ENCODE measurements at regions not wholly inside any gene's neighbourhood (a gene's known extent, or its start where the extent isn't known, plus 50 kb on each side); places are given as distances from the start of the nearest gene placed in this dataset.
"Not testable (repeated sequence)": the region's sequence is repeated elsewhere in the genome, so short reads cannot be mapped to it uniquely, and the experiment has no call there.

DNA sequence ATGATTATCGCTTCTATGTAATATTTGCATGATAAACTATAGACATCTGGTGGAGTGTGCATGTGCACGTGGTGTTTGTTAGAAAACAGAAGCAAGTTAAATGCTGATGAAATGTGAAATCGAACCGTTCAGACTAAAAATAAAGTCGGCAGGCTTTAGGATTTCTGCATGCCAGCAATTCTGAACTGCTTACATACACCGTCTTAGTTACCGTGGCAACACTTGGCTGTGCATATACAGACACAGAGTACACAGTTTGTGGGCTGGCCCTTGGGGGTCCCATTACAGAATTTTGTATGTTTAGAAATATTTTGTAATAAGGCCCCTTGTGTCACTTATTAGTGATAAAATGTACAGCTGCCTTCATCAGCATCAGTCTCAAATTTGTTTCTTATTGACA, 605.5 kb downstream of the RBFOX1 start:
- no peak for DNase-seq

DNA sequence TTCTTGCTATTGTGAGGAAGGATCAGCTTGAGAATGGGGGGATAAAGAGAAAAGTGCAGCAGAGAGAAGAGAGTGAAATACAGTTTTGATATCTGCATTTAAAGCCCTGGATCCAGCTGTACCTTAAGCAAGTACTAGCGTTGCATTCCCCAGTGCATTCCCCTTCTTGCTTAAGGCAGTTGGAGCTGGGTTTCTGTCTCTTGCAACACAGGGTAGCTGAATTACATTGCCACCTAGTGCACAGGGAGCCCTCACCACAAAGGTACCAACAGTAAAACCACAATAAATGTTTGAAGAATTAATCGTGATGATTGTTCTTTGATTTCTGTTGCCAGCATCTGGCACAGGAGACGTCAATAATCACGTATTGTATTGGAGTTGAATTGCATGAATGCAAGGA, 588.7 kb downstream of the RBFOX1 start:
- DNase-seq = no peak

DNA sequence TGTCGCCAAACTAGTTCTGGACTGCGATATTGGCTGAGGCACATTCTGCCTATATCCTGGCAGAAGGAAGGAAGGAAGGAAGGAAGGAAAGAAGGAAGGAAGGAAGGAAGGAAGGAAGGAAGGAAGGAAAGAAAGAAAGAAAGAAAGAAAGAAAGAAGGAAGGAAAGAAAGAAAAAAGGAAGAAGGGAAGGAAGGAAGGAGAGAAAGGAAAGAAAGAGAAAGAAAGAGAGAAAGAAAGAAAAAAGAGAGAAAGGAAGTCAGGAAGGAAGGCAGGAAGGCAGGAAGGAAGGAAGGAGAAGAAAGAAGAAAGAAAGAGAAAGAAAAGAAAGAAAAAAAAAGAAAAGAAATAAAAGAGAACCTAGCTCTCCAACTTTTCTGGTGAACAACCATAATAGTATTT, 587.1 kb downstream of the RBFOX1 start:
- DNase-seq = no peak

DNA sequence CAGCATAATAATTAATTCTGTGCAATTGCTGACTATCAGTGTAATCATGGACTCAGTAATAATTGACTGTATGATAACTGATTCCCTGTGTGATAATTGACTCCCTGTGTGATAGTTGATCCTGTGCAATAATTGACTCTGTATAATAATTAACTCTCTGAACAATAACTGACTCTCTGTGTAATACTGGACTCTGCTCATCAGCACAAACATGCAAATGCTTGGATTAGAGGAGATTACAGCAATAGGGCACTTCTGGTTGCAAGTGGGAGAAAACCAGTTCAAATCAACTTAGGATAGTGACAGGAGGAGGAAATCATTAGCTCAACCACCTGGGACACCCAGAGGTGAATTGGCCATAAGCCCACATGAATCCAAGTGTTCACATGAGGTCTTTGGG, 582.1 kb downstream of the RBFOX1 start:
- DNase-seq = no peak

DNA sequence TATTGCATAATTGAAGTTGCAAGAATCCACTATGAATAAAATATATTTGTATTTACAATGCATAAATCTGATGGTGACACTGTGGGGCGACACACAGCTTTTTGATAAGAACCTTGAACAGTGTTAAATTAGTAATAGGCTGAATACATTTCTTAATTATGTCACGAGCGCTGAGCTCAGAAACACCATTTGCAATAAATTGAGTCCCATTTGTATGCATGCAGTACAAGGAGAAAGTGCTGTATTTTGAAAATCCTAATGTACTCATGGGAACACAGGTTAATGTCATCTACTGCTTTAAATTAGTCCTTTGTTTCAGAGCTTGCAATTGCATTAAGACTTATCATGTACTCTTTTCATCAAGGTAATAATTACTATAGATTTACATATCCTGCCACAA, 579.5 kb downstream of the RBFOX1 start:
- no peak for DNase-seq

DNA sequence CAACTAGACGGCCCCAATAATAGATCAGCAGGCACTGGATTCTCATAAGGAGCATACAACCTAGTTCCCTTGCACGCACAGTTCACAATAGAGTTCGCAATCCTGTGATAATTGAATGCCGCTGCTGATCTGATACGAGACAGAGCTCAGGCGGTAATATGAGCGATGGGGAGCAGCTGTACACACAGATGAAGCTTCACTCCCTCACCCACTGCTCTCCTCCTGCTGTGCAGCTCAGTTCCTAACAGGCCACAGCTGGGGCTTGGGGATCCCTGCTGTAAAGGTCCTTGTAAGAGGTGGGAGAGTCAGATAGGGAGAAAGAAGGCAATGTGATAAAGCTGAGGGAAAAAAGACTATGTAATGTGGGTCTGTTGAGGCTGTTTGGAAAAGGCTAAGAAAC, 577.5 kb downstream of the RBFOX1 start:
- DNase-seq = no peak

DNA sequence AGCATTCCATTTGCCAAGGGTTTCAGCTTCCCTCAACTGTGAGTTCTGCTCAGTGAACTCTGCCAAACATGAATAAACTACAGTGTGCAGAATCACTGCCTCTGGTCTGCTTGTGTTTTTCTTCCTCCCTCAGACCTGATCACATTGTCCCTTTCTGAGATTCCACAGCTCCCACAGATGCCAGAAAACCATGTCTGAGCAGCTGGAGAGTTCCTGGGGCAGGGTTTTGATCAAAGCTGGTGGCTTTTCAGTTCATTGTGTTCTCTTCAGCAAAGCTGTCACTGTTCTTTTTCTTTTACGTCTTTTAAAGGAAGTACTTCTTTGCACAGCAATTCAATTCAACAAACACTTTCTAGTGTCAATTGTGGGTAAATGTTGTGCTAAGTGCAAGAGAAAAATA, 555.8 kb downstream of the RBFOX1 start:
- DNase-seq = no peak

DNA sequence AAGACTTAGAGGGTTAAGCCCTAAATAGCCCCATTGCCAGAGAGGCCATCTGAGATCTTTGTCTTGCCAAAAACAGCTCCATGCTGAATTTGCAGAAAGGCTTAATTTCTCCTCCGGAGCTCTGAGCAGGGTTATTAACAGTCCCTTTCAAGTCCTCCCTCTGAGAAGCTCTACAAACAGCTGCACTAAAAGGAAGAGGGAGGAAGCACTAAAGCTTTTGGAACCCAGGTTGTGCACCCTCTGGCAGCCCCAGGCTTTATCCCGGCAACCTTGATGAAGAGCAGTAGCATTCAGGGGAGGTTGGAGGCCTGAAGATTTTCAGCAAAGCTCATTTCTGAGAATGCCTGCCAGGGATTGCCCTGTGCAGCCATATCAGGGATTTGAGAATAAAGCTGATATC, 554.7 kb downstream of the RBFOX1 start:
- no peak for DNase-seq

DNA sequence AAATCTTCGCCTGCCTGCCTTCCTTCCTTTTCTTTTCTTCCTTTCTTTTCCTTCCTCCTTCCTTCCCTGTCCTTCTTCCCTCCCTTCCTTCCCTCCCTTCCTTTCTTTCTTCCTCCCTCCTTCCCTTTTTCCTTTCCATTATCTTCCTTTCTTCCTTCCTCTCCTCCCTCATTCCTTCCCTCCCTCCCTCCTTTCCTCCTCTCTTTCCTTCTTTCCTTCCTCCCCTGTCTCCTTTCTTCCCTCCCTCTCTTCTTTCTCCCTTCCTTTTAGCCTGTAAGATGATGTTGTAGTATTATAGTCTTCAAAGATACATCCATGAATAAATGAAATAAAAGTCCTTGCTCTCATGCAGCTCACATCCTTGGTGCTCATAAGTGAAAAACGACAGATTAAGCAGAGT, 539.3 kb downstream of the RBFOX1 start:
- DNase-seq = no peak

DNA sequence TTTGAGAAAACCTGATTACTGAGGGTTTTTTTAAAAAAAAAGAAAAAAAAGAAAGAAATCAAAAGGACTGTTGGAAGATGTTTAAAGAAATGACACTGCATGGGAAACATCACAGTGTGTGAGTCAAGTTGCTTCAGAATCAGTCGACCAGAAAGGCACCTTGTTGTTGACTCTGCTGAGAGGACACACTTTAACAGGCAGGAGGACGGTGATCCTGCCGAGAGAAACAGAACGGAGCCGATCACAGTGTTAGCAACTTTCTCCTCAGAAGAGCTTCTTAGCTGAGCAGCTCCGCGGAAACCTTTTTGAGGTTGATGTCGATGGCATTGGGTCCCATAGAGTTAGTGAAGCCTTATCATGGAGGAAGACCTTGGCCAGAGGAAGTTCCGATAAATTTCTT, 538.7 kb downstream of the RBFOX1 start:
- DNase-seq = no peak

DNA sequence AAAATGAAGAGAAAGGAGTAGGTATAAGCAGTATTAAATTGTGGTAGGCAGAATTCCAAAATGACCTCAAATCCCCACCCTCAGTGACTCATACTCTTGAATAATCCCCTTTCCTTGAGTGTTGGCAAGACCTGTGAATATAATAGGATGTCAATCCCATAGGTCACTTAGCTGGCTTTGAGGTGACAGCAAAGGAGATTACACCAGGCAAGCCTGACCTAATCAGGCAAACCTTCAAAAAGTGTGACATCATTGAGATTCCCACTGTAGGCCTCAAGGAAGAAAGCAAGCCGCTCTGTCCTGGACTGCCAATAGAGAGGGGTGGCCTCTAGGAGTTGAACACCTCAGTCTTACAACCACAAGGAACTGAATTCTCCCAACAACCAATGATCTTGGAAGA, 535.2 kb downstream of the RBFOX1 start:
- DNase-seq = no peak

DNA sequence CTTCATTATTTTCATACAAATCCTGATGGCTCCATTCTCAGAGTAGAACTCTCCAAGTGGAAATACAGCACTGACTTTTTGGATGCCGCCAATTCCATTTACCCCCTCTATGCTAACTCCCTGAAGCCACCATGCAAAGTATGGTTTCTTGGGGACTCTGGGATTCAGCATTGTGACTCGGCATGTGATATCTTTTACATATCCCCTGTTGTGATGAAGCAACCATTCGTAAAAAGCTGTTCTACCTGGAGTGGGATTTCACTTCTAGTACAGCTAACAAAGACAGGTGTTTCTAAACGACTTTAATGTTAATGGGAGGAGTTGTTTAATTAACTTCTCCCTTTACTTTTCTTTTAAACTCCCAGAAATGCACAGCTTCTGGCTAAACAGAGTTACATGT, 533.5 kb downstream of the RBFOX1 start:
- no peak for DNase-seq

DNA sequence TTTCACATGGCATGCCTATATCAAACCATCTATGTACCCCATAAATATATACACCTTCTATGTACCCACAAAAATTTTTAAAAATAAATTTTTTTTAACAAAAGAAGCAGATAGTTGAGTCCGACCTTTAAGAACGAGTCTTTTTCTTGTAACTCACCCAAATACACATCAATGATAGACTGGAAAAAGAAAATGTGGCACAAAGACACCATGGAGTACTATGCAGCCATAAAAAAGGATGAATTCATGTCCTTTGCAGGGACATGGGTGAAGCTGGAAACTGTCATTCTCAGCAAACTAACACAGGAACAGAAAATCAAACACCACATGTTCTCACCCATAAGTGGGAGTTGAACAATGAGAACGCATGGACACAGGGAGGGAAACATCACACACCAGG, 532.7 kb downstream of the RBFOX1 start:
- DNase-seq = not testable (repeated sequence)

DNA sequence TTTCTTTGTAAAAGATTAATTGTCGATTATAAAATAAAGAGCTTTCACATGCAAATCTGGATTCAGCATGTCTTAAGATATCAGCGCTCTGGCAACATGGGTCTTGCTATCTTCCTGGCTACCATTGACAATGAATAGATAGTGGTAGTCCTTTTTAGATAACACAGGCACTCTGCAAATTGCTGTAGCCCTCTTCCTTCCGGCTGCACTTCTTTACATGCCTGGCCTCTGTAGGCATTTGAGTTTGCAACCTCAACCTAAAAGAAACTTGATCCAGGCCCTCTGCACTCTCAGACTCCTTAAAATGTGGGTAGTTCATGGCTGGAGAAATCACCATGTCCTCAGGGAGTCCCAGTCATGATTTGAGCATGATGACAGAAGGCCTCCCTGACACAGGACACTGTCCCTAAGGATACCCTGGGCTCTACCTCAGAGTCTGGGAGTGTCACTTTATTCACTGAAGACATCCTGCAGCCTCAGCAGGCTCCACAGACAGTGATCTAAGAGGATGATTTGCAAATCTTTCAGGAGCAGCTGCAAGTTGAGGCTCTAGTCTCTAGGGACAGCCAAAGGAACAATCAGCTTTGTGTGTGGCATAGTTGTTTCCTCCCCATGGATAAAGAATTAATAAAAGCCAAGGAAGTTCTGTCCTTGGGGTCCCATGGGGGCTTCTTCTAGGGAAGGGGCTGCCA, 529.4 kb downstream of the RBFOX1 start:
- DNase-seq = no peak

DNA sequence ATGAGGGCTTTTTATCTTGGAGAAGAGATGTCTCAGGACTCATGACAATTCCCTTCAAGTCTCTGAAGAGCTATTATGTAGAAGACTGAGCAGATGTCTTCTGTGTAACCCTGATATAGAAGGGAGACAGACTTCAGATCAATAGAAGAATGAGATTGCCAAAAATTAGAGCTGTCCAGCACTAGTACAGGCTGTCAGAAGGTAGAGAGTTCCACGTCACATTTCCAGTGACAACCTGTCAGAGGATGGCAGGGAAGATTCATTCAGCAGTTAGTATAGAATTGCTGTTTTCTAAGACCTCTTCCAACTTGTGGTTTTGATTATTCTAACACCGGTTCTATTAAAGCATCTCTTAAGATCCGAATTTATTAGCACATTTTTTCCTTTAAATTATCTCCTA, 520.6 kb downstream of the RBFOX1 start:
- no peak for DNase-seq

DNA sequence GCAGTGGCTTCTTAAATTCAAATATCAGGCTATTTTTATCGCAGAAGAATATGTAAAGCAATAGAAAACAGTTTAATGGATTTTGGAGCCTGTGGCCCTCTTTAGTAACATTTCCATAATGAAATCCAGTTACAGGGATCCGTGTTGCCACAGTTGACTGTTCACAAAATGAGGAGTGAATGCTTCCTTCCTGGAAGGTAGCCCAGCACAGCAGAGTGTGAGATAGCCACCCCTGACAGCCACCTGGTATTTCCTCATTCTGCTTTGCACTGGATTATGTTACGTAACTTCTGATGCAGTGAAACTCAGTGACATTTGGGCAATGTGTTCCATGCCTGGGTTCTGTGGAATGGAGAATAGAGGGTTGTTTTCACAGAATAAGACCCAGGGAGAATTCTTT, 517.2 kb downstream of the RBFOX1 start:
- DNase-seq = no peak

DNA sequence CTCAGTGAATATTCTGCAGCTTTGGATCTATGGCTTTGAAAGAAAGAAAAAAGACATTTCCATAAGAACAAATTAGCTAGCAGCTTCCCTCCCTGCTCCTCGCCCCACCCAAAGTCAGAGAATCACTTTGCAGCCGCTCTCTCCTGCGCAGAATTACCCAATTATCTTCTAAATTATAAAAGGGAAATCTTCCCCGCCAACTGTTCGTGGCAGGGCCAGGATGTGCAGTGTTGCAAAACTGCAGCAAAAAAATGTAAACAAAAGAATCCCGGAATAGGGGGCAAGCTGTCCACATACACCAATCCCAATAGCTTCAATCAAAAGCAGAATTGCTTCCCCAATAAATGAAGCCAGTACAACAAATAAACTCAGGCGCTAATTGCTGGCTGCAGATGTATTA, 510.6 kb downstream of the RBFOX1 start:
- no peak for DNase-seq

DNA sequence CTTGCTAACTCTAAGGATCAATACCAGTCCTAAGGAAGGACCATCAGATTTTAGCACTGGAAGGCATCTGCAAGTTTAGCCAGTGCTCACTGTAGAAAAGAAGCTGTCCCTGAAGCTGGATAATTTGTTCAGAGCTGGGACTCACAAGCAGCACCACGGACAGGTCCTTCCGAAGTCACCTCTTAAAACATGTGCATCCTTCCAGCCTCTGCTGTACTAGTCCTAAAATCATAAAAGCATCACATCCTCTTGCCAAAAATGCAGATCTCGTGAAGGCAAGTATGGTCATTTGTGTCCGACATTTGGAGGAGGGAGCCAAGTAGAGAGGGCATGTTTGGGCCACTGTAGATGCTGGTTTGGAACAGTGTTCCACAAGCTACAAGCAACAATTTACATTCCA, 506.9 kb downstream of the RBFOX1 start:
- no peak for DNase-seq

DNA sequence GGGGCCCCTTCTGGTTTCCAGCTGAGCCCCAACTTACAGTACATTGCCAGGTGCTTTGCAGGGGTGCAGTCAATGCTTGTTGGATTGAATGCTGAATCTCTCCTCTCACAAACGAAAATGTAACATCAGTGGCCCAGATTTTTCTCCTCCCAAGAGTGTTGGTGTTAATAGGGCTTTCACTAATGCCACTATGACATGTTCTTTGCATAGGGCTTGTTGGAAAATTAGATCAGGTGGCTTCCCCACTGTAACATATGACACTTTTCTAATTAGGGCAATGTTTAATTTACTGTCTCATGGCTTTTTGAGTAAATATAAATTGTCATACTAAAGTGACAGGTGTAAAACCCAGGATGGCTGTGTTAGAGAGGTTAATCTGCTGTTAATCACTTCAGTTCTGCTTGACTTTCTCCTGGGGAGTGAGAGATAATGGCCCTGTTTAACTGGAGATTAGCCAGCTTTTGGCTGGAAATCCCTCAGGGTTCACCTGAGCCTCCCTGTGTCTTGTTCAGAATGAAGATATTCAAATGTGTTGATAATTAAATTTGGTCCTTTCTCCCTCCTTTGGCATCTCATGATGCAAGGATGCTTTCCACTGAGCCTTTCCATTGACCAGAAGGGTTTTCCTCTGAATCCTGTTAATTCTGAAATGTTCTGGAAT, 502.3 kb downstream of the RBFOX1 start:
- no peak for DNase-seq

DNA sequence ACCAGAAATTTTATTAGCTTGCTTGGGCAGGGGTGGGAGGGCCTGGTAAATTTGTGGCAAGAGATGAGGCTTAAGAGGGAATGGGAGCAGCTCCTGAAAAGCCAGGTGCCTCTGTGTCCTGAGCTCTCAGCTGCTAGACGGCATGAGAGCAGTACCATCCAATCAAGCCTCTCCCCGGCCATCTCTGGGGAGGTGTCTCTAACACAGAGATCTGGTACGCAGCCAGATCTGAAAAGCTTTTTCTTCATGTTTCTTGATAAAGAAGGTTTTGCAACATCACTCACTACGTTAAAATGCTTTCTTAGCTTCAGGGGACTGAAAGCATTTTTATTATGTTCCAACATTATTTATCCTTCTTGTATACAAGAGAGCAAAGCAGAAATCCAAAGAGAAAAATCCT, 488.2 kb downstream of the RBFOX1 start:
- no peak for DNase-seq

DNA sequence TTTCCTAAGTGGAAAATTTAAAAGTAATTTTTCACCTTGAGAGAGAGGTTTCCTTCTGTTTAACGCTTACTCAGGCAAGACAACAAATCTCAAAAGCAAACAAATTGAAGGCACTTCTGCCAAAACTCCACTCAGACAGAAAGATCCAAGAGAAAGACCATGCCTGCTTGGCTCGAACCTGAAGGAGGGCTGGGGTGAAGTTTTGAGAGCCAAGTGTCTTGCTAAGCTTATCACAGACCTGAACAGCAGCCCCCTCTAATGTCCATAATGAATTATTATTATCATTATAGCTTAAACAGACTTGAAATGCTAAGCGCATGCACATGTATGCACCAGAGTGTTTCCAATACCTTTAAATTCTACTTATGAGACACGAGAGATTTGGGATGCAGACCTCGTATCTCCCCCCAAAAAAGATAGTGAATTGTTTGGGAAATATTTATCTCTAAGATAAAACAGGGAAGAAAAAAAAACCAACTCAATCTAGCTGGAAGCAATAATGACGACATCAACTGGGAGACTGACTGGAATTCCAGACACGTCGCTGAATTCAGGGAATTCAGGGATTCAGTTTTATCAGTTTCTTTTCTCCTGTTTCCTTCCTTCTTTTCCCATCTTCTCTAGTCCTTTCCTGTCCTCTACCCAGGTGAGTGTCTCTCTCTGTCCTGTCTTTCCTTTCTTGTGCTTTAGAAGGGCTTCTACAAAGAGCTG, 473.2 kb downstream of the RBFOX1 start:
- no peak for DNase-seq

DNA sequence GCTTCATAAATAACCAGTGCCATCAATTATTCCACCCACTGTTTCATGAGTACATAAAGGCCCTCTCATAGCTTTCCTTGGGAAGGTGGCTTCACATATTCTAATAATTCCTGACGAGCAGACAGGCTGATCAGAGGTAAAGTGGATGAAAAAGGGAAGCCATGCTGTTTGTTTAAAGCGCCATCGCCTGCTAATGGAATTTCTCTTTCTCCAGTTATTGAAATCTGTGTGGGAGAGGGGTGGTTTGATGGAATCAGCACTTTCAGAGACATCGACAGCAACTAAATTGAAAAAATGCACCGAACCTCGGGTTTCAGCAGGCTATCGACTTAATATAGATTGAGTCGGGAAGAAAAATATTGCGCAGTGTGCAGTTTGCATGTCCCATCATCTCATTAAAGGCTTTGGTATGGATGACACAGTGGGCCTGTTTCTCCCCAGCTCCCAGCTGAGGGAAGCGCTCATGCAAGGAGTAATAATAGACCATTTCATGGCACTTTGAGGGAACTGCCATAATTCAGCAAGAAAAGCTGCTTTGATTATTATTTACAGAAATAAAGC, 472.1 kb downstream of the RBFOX1 start:
- DNase-seq = no peak

DNA sequence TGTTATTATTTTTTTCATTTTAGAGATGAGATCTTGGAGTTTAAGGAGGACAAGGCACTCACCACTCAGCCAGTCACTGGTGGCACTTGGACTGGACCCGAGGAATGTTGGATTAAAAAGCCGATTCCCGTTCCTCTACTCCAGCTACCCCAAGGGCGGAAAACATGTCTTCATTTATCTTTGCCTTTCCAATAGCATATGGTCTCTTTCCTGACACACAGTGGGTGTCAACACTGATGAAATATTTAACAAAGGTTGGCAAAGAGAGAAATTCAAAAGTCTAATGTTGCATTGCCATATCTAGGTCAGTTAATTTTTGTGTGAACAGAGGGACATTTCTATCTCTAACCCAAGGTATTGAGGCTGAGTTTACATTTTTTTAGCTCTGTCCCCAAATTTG, 459.7 kb downstream of the RBFOX1 start:
- no peak for DNase-seq

DNA sequence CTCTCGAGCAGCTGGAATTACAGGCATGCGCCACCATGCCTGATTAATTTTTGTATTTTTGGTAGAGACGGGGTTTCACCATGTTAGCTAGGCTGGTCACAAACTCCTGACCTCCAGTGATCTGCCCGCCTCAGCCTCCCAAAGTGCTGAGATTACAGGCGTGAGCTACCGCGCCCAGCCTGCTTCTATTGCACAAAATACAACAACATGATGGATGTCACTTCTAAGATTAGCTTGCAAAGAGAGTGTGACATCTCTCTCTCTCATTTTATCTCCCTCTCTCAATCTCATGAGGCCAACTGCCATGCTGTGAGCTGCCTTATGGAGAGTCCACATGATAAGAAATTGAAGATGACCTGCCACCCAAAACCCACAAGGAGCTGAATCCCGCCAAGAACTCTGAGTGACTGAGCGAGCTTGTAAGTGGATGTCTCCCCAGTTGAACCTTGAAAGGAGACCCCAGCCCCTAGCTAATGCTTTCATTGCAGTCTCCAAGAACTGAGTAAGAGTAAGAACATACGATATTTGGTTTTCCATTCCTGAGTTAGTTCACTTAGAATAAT, 458.5 kb downstream of the RBFOX1 start:
- DNase-seq = no peak

Measured in OCI-M1 (cell line).